GM19467 (cell line): ENCODE measurements at regions not wholly inside any gene's neighbourhood (a gene's known extent, or its start where the extent isn't known, plus 50 kb on each side); places are given as distances from the start of the nearest gene placed in this dataset.

Experiments
- ATAC-seq: cut with Tn5 transposase; IDR thresholded peaks from one replicate; pipeline ENCODE4 v1.9.1; 2021; ENCODE audit warnings: mild to moderate bottlenecking, moderate library complexity; ENCODE audit not compliant: unreplicated experiment

DNA sequence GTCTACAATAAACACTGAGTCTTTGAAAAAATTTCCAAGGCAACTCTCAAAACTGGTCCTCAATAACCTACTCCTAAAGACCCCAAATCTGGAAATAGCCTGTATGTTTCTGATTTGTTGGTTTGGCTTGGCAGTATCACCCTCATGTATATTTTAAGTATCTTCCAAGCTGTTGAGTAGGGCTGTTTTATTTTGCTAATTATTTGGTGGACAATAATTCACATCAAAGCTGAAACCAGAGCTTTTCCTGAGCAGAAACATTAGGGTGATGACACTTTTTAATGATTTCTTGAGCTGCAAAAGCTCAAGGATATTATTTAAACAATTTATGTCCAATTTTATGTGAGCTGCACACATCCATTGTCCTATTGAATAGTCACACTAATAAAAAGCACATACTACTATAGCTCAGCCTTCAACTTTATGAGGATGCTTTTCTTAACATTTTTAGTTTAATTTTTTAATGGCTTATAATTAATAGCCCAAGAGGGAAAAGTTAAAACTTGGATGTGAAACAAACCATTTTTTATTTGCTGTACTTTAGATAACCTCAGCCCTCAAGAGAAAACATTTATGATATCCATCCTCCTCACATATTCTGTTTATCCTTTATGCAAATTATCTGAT is 393.1 kb downstream of the TAF11L14 start:
- ATAC-seq: no peak

DNA sequence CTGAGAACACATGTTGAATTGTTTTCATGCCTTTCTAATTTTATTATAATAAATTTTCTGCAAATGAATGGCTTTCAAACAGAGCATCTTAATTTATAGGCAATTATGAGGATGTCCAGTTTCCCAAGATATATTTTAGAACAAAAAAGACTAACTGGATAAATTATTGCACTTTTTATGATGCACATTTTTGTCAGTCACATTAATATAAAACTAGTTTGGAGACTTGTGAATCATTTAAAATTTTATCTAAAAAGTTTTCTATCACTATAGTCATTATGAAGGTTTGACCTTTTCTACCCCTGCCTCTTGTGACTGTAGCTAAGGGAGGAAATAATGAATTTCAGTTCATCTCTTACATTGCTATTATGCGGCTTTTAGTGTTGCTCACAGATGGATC is 393.8 kb downstream of the TAF11L14 start:
- ATAC-seq: no peak

DNA sequence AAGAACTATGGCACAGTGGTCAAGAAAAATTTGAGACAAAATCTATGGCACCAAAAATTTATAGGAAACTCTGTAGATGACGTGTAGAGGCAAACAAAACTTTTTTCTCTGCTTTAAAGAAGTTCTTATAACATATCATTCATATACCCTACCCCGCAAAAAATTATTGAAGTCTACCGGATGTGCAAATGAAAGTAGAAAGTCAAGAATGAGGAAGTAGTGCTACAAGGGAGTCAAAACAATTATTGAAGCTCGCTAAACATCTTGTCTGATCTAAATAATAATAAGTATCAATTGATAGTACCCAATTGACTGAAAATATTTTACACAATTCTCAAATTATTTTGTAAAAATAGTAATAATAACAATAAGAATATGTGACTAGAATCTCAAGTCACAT is 398.5 kb downstream of the TAF11L14 start:
- ATAC-seq: no peak

DNA sequence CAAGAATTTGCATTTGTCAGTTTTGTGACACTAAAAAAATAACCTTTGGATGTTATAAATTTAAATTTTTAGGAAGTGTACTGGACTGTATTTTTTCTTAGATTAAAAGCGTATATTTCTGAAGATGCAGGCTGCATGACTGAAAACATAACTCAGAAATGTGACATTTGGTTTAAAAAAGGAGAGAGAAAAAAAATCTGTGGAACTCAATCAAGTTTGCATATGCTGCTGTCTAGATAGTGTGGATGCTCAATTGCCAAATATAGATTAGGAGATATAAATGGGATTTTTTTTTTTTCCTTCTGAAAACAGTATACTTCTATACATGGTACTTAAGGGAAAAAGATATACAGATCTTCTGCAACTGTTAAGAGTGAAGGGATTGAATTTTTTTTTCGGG is 402.3 kb downstream of the TAF11L14 start:
- no peak for ATAC-seq

DNA sequence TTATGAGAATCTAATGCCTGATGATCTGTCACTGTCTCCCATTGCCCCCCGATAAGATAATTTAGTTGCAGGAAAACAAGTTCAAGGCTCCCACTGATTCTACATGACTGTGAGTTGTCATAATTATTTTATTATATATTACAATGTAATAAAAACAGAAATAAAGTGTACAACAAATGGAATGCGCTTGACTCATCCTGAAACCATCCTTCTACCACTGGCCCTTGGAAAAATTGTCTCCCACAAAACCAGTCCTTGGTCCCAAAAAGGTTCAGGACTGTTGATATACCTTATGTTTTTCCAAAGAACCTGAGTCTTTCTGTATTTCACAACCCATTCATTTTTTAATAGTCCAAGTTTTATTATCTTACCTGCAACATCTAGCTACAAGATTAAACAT is 403.5 kb downstream of the TAF11L14 start:
- ATAC-seq: no peak

DNA sequence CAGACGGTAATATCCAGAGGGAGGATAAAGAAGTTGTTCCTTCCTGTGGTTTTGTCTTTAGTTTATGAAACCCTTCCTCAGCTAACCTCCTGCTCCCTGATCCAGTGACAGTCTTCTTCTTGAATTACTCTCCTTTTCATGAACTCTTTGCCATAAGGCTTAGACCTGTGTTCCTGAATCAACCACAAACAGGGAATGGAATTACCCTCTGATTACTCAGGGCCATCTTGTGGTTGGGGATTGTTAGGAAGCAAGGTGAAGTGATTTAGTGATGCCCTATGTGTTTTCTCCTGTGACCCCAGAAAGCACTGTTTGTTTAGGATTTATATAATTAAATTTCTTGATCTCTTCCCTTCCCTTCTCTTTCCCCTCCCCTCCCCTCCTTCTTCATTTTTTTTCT is 409.1 kb downstream of the TAF11L14 start:
- ATAC-seq: no peak

DNA sequence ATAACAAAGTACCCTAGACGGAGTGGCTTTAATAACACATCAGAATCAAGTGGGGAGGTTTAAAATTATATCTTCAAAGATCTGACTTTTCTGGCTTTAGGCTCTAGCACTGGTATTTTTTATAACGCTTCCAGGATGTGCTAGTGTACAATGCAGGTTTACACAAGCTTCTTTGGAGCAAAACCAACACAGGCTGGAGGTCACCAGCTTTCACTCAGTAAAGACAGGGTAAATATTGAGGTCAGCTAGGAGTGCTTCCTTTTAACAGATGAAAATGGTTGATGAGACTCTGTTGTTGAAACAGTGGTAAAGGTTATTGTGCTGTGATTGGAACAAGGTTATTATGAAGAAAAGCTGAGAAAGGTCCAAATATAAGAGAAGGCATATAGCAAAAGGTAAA is 414.2 kb downstream of the TAF11L14 start:
- ATAC-seq: no peak

DNA sequence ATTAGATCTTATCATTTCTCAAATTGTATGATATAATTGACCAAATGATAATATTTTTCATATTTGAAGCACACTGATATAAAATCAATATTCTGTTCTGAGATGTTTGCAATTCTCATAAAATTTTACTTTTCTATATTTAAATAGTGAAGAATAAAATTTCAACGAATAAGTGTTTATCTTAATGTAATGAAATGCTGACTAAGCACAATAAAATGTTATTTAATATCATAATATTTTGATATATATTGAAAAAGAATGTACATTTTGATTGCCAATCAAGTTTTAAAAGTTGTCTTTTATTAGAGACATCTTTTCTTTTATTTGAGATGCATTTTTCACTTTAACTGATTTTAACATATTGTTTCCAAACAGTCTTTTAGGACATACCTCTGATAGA is 416.1 kb downstream of the TAF11L14 start:
- ATAC-seq: no peak

DNA sequence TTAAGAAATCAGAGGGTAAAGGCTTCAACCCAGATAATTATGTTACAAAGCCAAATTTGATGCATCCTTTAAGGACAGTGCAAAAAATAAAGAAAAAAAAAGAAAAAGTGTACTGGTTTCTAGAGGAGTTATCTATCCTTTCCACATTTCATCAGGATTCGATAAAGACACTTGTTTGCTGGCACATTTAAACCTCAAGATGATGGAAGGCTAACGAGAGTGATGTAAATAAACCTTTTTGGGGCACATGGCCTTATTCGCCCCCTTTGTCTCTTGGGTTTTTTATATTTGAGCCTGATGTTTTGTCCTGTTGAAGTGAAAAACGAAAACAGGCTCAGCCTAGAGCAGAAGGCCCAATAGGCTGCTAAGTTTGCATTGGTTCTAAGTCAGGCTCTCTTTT is 416.5 kb downstream of the TAF11L14 start:
- ATAC-seq: no peak

DNA sequence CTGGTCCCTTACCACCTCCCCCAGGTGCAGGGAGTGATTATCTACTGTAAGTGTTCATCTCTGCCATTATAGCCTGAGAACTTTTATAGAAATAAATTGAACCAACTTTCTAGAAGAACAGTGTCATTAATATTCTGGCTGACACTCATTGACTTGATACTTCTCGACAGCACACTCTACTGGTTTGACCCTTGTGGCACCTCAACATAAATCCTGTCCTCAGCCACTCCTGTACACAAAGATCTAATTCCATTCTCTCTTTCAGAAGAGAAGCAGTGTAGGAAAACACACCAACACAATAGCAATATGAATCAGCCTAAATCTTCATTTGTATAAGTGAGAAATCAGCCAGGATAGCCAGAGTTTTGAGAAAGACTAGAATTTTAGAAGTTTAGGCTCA is 417.7 kb downstream of the TAF11L14 start:
- ATAC-seq: no peak

DNA sequence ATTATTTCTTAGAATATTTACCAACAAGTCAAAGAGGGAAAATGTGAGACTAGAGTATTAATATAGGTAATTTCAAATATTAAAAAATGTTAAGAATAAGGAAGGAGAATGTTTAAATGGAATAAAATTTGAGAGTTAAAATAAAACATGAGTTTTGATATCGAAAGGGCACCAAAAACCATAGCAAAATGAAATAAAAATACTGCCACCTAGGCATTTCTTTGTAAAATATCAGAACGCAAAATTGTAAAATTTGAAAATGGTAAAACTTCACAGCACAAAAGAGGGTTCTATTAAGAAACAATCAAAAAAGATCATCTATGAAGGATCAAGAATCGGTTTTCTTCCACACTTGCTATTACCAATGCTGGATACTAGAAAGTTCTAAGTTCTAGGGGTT is 418.3 kb downstream of the TAF11L14 start:
- no peak for ATAC-seq

DNA sequence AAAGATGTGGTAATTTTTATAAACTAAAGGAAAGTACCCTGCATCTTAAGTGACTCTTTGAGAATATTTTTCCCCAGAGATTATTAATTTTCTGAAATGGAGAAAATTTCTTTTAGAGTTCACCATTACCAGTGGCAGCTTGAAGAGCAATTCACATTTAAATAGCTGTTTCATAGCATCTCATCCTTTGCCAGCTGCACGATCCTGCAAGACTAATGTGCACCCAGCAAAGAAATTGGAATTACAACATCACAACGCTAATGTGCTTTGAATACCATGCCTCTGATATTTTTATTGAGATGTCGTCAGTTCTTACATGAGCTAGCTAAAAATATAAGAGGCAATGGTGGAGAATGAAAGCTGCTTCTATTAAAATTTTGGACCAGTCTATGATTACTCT is 423.5 kb downstream of the TAF11L14 start:
- no peak for ATAC-seq

DNA sequence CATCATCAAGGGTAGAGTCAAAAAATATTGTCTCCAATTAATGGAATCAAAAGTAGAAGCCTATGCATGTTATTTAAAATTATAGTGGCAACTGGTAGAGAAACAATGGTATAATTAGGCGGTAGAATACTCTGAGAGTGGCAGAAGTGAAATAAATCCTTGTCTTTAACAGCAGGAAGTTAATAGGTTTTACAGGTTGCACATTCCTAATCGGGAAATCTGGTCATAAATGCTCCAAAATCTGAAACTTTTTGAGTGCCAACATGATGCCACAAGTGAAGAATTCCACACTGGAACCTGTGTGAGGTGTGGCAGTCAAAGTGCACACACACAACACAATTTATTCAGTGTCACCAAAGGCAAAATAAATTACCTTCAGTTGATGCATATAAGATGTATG is 433.4 kb downstream of the TAF11L14 start:
- no peak for ATAC-seq

DNA sequence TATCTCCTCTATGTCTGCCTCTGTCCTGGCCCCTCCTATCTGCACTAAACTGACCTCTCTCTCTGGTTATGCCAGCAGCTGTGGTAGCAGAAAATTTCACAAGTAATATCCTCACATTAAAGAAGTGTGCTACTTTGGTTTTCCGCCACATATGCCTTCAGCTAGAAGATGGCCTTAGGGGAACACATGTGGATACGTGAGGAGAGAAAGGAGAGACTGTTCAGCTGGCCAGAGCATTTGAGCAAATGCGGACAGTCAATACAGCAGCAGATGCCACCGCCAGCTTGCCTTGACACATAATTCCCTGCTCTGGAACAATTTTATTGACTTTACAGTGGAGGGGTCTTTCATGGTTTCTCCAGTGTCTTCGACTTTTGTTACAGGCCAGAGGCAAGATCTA is 434.6 kb downstream of the TAF11L14 start:
- ATAC-seq: no peak

DNA sequence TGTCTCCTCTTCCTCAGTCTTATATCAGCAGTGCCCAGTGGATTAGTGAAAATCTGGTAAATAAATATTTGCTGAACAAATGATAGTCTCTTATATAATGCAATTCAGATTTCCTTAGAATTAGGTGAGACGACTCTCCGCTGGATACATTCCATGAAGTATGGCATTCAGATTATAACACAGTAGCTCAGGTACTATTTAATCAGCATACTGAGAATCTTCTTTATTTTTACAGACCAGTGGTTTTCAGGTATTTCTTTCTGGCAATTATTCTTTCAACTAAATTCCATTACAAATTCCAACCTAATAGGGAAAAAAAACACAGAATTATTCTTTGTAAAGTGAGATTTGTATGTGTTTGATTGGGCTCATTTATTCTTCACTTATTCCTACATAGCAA is 435.5 kb downstream of the TAF11L14 start:
- ATAC-seq: no peak

DNA sequence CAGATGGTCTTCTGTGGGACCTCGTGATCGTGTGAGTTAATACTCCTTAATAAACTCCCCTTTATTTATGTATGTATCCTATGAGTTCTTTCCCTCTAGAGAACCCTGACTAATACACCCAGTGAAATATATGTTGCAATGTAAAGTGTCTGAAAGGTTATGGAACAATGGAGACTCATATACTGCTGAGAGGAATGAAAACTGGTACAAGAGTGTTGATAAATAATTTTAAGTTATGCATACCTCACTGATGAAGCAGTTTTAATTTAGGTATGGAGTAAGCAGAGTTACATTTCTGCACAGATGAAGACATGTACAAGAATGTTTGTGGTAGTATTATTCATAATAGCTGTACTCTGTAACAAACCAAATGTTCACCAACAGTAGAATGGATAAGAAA is 438.3 kb downstream of the TAF11L14 start:
- no peak for ATAC-seq

DNA sequence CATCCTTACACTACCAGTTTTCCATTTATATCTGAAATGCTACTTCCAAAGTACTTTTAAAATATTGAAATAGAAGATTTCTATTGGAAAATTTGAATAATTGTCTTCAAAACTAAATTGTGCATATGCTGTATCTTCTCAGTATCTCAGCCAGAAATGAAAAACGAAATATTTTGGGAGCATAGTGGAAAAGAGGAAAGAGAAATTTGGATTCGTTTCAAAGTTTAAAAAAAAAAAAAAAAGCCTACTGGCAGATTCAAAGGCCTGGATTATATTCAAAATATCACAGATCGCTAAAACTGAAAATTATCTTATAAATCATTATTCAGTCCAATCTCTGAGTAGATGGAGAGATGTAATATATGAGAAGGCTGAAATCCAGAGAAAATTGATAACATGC is 440.7 kb downstream of the TAF11L14 start:
- no peak for ATAC-seq

DNA sequence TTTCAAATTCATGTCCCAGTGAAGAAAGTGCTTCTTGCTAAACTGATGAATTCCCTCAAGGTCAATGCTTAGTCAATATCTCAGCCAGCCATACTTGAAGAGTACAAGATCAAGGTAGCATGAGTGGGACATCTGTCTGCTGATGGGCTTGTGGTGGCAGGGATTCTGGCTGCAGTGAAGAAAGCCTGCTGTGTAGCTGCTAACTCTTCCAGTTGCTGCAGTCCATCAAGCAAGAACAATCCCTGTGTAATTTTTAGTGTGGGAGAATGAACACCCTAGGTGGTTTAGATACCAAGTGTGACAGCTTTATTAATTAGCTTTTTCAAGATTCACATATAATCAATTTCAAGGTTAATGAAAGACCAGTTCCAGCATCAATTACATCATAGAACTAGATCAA is 443.9 kb downstream of the TAF11L14 start:
- no peak for ATAC-seq

DNA sequence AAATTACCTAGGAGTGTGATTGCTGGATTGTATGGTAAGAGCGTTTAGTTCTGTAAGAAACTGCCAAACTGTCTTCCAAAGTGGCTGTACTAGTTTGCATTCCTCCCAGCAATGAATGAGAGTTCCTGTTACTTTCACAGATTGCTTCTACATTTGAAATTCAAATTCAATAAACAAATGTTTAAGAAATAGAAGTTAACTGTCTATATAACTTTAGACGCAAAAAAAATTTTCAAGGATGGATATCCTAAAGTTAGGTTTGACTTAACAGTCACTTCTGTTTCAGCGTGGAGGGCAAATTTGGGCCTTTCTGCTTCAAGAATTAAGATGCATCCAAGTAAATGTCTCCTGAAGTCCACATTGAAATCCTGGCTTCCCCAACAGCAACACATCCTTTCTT is 445.6 kb downstream of the TAF11L14 start:
- ATAC-seq: no peak

DNA sequence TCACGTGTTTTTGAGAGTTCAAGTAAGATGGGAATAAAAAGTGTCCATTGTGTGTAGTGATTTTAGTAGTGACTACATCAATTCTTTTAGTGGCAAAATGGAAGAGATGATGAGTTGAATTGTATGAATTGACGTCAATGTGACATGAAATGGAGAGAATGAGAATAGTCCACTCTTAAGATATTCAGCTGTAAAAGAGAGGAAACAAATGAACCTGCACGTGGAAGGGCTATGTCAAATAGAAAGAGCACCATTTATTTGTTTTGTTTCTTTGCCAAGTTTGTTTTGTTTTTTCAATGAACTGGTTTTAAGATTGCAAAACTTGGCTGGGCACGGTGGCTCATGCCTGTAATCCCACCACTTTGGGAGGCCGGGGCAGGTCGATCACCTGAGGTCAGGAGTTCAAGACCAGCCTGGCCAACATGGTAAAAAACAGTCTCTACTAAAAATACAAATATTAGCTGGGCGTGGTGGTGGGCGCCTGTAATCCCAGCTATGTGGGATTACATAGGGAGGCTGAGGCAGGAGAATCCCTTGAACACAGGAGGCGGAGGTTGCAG is 453.8 kb downstream of the TAF11L14 start:
- ATAC-seq: no peak

DNA sequence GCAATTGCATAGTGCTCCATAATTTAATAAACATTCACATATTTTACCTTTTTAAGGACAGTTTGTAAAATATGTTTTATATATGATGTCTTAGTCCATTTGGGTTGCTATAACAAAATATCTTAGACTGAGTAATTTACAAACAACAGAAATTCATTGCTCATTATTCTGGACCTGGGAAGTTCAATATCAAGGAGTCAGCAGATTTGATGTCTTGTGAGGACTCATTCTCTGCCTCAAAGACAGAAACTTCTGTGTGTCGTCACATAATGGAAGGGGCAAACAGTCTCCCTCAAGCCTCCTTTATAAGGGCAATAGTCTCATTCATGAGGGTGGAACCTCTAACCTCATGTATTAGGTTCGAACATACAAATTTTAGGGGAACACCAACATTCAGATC is 455.9 kb downstream of the TAF11L14 start:
- ATAC-seq: no peak

DNA sequence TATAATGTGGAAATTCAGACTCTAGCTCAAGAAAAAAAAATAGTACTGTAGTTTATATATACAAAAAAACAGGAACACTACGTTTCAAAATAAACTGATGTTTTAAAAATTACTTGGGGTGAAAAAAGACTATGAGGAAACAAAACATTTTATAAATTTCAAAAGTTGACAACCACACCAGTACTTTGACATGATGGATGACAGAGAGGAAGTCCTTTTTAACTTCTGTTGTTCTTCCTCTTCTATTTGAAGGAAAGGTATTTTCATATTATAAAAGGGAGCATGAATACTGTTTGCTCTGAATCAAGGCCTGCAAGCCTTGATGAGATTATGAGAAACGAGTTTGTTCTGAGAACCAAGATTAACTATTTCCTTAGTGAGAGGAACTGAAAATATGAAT is 456.9 kb downstream of the TAF11L14 start:
- ATAC-seq: no peak

DNA sequence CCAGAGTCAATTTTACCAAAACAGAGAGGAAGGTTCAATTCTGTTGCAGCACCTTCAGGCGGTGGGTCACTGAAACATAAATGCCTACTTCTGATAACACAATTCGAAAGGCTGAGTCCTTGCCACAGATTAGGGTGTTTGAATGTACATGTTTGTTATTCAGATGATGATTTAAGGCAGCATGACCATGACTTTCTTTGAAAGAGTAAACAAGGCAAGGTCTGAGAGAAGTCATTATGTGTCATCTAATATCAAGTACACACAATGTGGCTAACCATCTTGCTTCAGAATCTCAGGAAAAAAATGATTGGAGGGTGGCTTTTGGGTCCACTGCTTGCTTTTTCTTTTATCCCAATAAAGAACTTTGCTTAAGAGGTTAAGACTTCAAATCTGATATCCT is 457.5 kb downstream of the TAF11L14 start:
- no peak for ATAC-seq
